ENCODE measurements at regions not wholly inside any gene's neighbourhood (a gene's known extent, or its start where the extent isn't known, plus 50 kb on each side); places are given as distances from the start of the nearest gene placed in this dataset.

DNA sequence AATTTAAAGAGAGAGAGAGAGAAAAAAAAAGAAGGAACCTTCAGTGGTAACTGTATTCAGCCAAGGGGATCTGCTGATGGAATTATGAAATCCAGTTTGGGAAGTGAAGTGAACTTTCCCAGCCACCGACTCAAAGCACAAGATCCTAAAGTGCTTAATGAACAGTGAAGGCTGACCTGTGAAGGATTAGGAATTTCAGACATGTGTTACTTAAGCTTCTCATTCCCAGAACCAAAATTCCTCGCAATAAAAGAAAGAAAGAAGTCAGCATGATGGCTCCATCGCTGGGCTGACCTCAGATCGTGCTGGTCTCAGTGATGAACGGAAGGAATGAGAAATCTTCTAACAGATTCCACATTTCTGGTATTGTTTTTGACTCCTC lies 135.2 kb downstream of the ARSF start:
- TF ChIP-seq POLR2AphosphoS5 (IDR thresholded peaks at IDR 0.05): no peak
- TF ChIP-seq, protein P1, sequence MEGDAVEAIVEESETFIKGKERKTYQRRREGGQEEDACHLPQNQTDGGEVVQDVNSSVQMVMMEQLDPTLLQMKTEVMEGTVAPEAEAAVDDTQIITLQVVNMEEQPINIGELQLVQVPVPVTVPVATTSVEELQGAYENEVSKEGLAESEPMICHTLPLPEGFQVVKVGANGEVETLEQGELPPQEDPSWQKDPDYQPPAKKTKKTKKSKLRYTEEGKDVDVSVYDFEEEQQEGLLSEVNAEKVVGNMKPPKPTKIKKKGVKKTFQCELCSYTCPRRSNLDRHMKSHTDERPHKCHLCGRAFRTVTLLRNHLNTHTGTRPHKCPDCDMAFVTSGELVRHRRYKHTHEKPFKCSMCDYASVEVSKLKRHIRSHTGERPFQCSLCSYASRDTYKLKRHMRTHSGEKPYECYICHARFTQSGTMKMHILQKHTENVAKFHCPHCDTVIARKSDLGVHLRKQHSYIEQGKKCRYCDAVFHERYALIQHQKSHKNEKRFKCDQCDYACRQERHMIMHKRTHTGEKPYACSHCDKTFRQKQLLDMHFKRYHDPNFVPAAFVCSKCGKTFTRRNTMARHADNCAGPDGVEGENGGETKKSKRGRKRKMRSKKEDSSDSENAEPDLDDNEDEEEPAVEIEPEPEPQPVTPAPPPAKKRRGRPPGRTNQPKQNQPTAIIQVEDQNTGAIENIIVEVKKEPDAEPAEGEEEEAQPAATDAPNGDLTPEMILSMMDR (IDR thresholded peaks at IDR 0.05): no peak
